ENCODE measurements at regions not wholly inside any gene's neighbourhood (a gene's known extent, or its start where the extent isn't known, plus 50 kb on each side); places are given as distances from the start of the nearest gene placed in this dataset.

DNA sequence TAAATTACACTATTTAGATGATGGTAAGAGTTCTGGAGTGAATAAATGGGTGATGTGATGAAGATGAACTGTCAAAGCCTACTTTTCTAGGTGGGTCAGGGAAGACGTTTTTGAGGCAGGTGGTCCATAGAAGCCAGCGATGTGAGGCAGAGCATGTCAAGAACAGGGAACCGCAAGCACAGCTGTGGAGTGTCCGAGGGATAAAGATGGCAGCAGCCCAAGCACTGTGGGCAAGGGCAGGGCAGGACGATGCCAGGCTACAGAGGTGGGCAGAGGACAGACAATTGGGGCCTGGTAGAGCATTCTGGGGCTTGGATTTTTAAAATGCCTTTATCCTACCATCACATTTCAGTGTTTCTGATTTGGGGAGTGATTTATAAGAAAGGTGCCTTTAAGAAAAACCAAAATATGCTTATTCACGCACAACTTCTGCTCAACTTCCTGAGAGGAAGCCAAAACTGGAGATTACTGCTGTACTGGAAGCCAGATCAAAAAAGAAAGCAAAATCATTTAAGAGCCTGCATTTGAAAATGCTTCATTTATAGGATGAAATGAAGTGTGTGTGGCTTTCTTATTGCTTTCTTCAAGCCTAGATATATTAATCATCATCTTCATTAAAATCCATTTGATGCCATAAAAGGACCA lies 119.0 kb upstream of the WDR17 start:
- no peak for DNase-seq (ENCODE audit: low read depth in 4 of 4, low spot score in 3 of 4)

DNA sequence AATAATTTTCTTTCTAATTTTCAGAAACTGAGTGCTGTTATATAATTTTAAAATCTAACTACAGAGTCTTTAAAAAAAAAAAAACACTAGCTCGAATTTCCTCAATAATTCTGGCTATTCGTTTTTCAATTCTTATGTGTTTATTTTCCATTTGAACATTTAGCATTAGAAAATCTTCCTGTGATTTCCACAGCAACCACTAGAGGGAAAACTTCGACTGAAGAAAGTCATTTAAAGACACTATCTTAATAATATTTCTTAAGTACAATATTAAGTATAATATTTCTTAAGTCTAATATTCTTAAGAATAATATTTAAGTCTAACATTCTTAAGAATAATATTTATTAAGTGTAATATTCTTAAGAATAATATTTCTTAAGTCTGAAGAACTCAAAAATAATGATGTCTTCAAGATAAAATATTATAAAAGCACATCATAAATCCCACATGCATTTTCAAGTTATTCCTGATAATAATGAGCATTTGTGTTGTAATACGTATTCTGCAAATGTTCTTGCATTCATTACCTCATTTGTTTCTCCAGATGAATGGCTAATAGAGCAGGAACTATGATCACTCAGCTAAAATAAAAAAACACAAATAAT lies 118.4 kb upstream of the WDR17 start:
- no peak for DNase-seq (ENCODE audit: low read depth in 4 of 4, low spot score in 3 of 4)

DNA sequence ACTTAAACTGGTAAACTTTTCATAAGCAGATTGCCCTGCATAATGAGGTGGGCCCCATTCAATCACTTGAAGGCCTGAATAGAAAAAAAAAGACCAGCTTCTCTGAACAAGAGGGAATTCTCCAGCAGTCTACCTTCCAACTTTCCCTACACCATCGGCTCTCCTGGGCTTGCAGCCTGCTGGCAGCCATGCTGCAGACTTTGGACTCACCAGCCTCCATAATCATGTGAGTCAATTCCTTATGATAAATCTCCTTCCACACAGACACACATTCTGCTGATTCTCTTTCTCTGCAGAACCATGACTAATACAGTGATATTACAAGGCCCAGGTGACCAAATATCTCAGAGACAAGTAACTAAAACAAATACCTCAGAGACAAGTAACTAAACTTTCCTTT lies 113.8 kb upstream of the WDR17 start:
- no peak for DNase-seq (ENCODE audit: low read depth in 4 of 4, low spot score in 3 of 4)

DNA sequence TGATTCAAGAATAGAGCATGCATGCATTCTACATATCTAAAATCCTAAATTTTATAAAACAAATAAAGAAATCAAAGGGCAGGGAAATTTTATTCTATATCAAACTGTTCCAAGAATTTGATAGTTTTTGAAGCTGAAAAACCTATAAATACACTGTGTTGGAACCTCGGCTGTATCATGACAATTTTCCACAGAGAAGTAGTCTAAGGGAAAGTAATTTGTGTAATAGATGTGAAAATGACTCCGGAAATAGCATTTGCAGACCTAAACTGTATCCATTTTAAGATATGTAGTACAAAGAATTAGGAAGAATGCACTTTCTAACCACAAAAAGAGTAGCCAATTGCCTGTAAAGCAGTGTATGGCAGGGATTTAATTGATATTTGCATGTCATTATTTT lies 112.5 kb upstream of the WDR17 start:
- DNase-seq (ENCODE audit: low read depth in 4 of 4, low spot score in 3 of 4), result no peak

DNA sequence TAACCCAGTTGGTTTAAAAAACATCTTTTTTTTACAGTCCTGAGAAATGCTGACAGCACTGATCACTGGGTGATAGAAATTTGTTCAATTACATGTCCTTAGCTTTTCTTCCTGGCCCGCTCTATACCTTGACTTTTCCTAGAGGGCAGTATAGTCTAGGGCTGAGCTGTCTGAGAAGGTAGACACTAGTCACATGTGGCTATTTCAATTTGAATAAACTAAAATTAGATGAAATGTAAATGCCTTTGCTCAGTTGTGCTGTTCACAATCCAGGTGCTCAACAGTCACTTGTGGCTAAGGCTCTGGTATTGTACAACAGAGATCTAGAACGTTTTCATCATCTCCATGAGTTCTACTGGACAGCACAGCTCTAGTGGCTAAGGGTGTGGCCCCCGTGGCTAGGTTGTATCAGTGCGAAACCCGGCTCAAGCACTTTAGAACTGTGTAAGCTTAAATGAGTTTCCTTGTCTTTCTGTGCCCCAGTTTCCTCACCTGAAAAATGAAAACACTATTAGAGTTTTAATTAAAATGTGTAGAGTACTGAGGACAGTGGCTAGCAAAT lies 111.6 kb upstream of the WDR17 start:
- DNase-seq (ENCODE audit: low read depth in 4 of 4, low spot score in 3 of 4), result no peak

DNA sequence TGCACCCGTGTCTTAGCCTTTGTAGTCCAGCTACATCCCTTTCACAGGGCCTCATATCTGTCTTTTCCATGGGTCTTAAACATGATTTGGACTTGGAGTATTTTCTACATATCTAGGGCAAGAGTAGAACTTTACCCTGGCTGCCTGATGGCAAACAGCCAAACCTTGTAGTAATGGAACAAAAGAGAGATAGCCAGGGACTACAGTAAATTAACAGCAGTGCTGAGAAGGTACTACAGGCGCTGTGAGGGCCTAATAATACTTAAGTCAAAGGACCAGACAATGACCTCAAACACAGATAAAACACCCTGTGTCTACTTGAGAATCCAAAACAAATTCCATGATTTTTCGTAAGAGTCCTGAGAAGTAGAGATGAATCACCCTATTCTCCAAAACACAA lies 111.0 kb upstream of the WDR17 start:
- DNase-seq (ENCODE audit: low read depth in 4 of 4, low spot score in 3 of 4), result no peak

DNA sequence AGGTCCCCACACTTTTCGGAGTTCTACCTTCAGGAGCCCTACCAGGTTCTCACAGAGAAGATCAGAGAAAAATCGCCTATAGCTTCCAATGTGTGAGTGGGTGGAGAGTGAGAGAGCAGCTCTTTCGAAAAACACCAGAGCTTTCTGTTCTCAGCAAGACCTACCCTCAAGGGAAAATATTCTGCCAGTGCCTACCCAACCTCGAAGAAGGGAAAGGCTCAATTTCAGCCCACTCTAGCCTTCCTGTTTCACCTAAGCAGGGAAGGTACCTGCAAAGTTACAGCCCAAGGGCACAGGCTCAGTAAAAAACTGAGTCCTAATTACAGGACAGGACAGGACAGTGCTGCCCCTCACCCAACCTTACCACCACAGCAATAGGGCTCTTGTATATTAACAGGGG lies 104.0 kb upstream of the WDR17 start:
- no peak for DNase-seq (ENCODE audit: low read depth in 4 of 4, low spot score in 3 of 4)

DNA sequence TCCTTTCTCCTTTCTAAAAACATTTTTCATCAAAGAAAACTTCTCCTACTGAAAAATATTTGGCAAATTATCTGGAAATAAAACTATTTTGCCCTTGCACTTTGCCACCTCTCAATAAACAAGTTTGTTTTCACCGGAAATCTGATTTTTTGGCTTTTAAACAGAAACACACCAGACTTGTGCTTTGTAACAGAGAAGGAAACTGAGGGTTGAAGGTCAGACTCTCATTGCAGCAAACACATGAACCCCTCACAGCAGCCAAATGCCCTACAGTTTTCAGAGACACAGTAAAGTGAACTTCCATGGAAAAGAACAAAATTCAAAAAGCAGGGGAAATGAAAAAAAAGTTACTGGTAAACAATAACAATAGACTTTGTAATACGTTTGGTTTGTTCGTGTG lies 95.6 kb upstream of the WDR17 start:
- no peak for DNase-seq (ENCODE audit: low read depth in 4 of 4, low spot score in 3 of 4)

DNA sequence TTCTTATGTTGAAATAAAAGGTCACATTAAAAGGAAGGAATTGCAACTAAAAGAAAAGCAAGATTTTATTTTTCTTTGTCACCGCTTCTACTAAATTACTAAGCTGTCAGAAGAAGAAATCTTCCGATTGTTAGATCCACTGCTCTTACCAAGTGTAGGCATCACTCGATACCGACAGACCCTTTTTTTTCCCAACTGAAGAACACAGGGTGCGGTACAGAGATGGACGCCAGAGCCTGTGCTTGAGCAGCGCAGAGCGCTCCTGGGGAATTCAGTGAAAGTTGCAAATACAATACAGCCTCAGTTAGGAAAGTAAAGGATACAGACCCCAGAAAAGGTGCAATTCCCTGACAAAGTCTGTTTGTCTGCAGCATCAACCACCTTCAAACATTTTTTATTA lies 94.9 kb upstream of the WDR17 start:
- no peak for DNase-seq (ENCODE audit: low read depth in 4 of 4, low spot score in 3 of 4)

DNA sequence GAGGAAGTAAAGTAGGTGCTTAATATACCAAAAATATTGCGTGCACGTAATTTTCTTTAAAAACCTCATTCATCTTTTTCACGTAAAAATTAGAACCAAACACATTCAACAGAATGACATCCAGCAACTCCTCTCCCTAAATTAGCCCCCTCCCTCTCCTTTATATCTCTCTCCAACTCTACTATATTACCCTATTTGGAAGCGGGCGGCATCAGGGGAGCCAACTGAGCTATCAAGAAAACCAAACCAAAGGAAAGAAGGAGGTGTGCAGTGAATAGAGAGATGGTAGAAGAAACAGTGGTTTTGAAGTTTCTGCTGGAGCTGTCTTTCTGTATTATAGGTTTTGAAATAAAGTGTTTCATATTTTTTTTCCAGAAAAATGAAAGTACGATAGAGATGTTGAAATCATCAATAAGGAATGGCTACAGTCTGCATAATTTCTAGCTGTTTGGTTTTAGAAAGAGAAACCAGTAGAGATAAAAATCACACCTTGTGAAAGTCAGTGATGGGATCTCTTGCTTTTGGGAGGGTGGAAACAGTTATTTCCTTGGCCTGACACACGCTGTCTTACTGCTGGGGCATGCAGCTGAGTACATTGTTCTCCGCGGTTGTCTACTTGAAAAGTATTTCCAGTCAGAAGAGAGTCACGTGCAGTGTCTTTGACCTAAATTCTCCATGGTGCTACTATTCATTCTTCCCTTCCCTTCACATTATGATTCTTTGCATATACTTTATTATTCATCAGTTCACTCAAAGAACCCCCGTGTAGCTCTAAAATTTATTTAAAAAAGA lies 94.1 kb upstream of the WDR17 start:
- no peak for DNase-seq (ENCODE audit: low read depth in 4 of 4, low spot score in 3 of 4)

DNA sequence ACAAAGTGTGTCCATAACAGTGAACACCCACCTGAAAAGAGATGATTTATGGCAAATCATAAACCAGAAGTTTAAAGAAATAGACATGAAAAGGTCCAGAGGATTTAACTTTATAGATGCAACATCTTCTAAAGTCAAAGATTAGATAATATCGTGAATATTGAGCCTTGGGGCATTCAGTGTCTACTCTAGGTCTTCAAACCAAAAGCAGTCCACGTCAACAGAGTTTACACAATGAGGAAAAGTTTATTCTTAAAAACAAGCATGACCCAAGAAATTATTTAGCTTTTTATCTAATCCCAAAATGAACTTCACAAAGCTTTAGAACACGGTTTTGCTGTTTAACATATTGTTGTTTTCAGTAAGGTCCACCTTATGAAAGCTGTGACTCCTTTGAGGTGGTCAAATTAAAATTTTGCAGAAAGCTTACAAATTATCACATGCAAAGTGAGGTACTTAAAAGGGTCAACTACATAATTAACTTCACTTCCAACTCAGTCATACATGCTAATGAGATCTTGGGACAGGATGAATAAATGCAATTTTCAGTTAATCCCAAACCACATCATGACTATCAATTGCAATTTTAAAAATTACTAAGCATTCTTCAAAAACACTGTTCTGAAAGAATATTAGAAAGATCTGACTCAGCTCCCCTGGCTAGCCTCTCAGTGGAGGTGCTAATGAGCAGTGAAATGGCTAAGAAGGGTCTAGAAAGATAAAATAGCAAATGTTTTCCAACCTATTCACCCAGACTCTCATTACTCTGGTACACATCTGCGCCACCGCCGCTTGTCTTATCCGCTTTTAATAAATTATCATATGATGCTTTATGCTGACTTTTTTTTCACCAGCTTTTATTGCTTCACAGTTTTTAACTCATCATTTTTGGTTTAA lies 92.4 kb upstream of the WDR17 start:
- DNase-seq (ENCODE audit: low read depth in 4 of 4, low spot score in 3 of 4), result no peak

DNA sequence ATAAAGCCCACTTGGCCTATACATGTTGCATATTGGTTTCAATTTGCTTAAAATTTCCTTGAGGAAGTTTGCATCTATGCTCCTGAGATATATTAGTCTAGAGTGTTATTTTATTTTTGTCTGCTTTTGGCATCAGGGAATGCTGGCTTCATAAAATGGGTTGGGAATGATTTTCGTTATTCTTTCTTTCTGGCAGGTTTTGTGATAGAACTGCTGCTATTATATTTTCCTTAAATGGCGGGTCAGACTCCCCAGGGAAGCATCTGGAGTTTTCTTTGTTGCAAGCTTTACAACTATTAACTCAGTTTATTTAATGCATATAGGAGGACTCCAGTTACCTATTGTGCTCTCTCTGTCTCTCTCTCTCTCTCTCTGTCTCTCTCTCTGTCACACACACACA lies 82.0 kb upstream of the WDR17 start:
- DNase-seq (ENCODE audit: low read depth in 4 of 4, low spot score in 3 of 4), result no peak

DNA sequence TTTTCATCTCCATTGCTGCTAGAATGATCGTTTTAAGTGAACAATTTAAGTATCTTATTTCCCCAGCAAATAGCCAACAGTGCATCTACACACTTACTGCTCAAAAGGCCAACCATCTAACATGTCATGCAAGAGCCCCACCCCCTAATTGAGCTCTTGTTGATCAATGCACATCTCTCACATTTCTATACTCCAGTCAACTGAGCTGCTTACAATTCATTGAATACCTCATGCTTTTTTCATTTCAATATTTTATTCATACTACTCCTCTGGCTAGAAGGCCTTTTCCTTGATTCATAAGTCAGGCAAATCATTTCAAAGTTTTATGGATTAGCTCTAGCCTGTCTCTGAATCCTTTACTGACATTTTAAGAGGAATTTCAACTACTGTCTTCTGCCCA lies 79.0 kb upstream of the WDR17 start:
- DNase-seq (ENCODE audit: low read depth in 4 of 4, low spot score in 3 of 4), result no peak

DNA sequence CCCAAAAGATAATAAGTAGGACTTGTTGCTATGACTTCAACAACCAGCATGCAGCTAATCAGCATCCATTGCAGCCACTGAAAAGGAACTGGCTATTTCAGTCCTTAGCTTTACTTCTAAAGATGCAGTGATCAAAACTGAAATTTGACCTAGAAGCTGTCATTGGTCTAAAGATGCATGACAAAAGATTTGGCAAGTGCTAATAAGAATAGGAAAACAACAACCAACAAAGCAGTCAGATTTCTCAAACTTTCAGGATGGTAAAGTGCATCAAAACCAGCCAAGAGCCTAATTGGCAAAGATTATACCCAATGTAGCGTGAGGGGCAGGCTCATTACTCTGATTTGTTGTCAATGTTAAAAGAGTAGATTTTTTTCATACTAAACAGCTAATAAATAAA lies 77.1 kb upstream of the WDR17 start:
- no peak for DNase-seq (ENCODE audit: low read depth in 4 of 4, low spot score in 3 of 4)

DNA sequence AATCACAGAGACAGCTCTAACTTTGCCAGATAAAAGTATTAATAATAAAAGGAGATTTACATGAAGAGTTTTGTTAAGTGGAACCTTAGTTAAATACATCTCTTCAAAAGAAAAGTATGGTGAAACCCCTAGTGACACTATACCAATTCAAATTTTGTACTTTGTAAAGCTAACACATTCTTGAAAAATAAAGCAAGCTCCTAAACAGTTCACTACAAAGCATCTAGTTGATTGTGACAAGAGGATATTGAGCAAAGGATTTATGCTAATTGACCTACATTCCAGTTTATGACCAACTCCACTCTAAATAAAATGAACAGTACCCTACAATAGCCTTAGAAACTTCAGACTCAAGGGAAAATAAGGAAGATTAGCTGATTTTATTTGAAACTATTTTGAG lies 69.4 kb upstream of the WDR17 start:
- no peak for DNase-seq (ENCODE audit: low read depth in 4 of 4, low spot score in 3 of 4)

DNA sequence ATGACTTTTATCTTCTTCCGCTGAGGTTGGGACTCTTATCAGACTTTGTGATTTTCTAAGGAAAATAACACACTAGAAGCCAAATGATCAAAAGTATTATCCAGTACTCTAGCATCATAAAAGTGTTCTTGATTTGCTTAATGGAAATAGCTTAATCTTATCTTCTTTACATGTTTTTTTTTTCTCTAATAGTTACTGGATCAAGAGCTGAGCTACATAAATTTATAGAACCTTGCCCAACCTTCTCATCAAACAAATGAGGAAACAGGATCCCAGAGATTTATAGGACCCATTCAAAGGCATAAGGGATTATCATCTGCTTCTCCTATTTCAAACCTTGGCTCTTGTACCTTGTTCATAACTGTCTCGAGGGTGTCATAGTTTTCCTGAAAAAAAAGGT lies 68.3 kb upstream of the WDR17 start:
- DNase-seq (ENCODE audit: low read depth in 4 of 4, low spot score in 3 of 4), result no peak

DNA sequence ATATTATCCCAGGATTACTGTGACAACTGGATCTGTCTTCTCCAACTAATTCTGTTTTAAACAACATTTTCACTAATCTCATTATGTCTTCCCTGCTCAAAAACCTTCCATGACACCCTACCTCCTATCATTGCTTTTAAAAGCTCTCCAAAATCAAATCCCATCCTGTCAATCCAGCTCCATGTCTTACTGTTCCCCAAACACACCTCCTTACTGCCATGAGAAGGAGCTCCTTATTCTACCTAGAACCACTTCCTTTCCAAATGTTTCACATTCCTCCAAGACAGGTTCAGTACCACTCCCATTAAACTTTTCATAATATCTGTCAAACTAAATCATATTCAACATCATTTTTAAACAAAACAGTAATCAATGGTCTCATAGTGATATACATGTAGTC lies 66.9 kb upstream of the WDR17 start:
- DNase-seq (ENCODE audit: low read depth in 4 of 4, low spot score in 3 of 4), result no peak

DNA sequence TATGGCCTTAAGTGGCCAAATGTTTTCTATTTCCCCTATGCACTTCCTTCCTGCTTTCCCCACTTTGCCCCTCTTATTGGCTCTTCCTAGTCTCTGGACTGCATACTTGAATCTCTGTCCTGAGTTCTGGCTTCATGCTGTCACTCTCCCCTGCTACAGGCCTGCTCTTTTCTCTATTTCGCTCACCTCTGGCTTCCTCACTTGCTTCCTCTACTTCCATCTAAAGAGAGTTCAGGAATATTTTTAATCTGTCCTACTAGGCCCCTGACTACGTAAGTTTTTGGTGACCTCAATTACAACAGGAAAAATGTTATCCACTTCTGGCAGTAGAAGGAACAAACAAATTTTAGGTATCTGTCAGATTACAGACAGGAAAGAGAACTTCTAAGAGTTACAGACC lies 65.7 kb upstream of the WDR17 start:
- no peak for DNase-seq (ENCODE audit: low read depth in 4 of 4, low spot score in 3 of 4)

DNA sequence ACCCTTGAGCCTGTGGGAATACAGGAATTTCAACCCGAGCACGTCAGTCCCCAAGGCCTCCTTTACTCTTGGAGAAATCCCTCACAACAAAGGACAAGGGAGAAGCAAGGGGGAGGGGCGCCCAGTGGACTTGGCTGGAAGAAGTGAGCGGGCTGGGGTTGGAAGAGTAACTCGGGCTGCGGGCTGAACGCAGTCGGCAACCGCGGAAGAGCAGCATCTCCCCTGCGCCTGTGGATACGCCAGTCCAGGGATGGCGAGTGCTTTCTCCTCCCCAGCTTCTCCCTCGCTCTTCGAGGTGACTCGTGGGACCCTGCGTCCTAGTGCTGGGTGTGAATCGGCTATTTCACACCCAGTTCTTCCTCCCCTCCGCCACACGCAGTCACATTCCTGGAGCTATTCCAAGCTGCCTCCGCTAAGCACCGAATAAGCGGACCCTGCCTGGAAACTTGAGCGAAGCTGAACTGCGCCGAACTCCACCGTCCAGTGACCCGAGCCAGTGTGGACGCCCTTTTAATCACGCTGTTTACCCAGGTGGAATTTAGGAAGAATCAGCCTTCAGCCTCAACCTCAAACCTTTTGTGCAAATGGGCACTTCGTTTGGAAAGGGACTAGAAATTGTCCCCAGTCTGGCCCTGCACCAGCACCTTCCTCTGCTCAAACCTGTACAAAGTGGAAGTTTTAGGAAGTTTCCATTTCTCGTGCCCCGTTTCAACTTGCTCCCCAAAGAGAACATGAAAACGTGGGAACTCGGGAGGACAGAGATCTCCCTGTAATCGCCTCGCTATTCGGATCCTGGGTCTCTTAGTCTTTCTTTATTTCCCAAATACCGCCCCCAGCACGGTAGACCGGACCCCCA lies 64.3 kb upstream of the WDR17 start:
- DNase-seq (ENCODE audit: low read depth in 4 of 4, low spot score in 3 of 4), result peak; percentile 26 to 54 (median 40)
